Retinal pigment epithelial cell (primary cell): ENCODE measurements at regions not wholly inside any gene's neighbourhood (a gene's known extent, or its start where the extent isn't known, plus 50 kb on each side); places are given as distances from the start of the nearest gene placed in this dataset.

Experiments
- DNase-seq: peaks from one replicate; pipeline ENCODE4 v3.0.0-alpha.2; 2010; ENCODE audit warnings: low read depth
- H3K4me3 ChIP-seq: 2 replicates; pipeline ENCODE4 v1.5.1; 2011; ENCODE audit warnings: mild to moderate bottlenecking, low read length, control low read depth, moderate library complexity
- CTCF ChIP-seq: conservative IDR thresholded peaks from 2 replicates; pipeline ENCODE4 v1.5.1; 2011; ENCODE audit warnings: low read depth, low read length, control low read depth, inconsistent platforms

GRCh38 chr5:2686321-2687124 is 65.0 kb downstream of the IRX2 start:
- no peak for DNase-seq
- no peak overlapping the region for H3K4me3 ChIP-seq
- TF ChIP-seq CTCF = no peak

- TF ChIP-seq CTCF = no peak
- no peak for DNase-seq
- H3K4me3 ChIP-seq = no peak overlapping the region
Measured at GRCh38 chr5:2685651-2686272, 65.7 kb downstream of the IRX2 start.

GRCh38 chr5:2684606-2685005 is 66.9 kb downstream of the IRX2 start:
- TF ChIP-seq CTCF = no peak
- no peak for DNase-seq

GRCh38 chr5:2683720-2684119 is 67.8 kb downstream of the IRX2 start:
- no peak for TF ChIP-seq CTCF
- H3K4me3 ChIP-seq = no peak overlapping the region
- DNase-seq = no peak

More at GRCh38 chr5:2684606-2685005, 66.9 kb downstream of the IRX2 start:
- H3K4me3 ChIP-seq = no peak overlapping the region

GRCh38 chr5:2681476-2681875 is 70.0 kb downstream of the IRX2 start:
- DNase-seq = no peak
- no peak for TF ChIP-seq CTCF
- no peak overlapping the region for H3K4me3 ChIP-seq

- no peak for TF ChIP-seq CTCF
- DNase-seq = no peak
Measured at GRCh38 chr5:2680979-2681378, 70.5 kb downstream of the IRX2 start.

GRCh38 chr5:2677689-2678088 is 73.8 kb downstream of the IRX2 start:
- H3K4me3 ChIP-seq = no peak overlapping the region
- TF ChIP-seq CTCF = no peak
- DNase-seq = no peak

More at GRCh38 chr5:2680979-2681378, 70.5 kb downstream of the IRX2 start:
- no peak overlapping the region for H3K4me3 ChIP-seq
